HG03097 (cell line): ENCODE measurements at regions not wholly inside any gene's neighbourhood (a gene's known extent, or its start where the extent isn't known, plus 50 kb on each side); places are given as distances from the start of the nearest gene placed in this dataset.

ENCODE experiments used
- ATAC-seq: cut with Tn5 transposase; IDR thresholded peaks from one replicate; pipeline ENCODE4 v1.9.1; 2021; ENCODE audit not compliant: unreplicated experiment, low FRiP score

DNA sequence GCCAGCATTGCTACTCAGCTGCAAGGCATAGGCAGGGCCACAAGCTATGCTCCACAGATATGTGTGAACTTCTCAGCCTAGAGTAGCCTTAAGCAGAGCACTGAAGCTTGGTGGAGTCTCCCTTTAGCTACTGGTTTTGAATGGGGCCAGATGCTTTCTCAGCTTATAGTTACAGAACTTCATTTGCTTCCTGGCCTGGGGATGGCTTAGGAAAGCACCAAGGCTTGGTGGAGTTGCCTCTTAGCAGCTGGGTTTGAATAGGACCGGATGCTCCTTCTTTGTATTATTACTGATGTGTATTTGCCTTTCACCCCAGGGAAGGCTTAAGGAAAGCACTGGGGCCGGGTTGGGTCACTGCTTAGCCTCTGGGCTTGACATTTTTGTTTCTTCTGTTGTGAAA is 497.8 kb upstream of the SEMA6A start:
- ATAC-seq: no peak

GRCh38 chr5:117065800-117066199 is 491.2 kb upstream of the SEMA6A start:
- ATAC-seq: no peak

- no peak for ATAC-seq
These were observed 490.5 kb upstream of the SEMA6A start for GRCh38 chr5:117065161-117065560.

DNA sequence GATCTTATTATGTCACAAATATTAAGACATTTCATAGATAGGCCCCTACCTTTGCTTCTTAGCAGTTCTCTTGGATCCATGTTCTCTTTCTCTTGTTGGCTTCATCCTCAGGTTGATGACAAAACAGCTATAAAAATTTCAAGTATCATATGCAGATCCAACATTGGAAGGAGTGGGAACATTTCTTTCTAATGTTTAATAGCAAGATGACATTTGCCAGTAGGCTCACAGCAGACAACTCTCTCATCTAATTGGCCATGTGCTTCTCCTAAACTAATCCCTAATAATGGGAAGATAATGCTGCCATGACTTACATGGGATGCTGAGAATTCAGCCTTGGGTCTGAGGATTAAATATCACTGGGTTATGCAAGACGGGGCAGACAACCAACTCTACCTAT is 485.5 kb upstream of the SEMA6A start:
- no peak for ATAC-seq

DNA sequence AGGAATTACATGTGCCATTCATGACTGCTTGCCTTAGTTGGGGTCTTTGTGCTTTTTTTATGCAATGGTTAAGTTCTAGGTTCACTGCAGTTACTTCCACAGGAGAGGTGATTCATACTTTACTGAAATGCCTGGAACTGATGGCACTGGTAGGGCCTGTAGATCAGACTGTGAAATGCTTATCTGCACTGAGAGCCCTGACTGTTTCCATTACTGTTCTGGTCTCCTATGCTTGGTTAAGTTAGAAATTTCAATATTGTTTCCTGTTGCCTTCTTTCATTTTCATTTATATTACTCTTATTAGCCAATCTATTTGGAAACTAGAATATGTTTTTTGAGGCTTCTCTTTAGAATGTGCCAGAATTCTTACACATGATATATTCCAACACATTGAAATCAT is 484.1 kb upstream of the SEMA6A start:
- ATAC-seq: no peak

GRCh38 chr5:117055517-117055916 is 480.9 kb upstream of the SEMA6A start:
- ATAC-seq: no peak

GRCh38 chr5:117054911-117055310 is 480.3 kb upstream of the SEMA6A start:
- ATAC-seq: no peak

DNA sequence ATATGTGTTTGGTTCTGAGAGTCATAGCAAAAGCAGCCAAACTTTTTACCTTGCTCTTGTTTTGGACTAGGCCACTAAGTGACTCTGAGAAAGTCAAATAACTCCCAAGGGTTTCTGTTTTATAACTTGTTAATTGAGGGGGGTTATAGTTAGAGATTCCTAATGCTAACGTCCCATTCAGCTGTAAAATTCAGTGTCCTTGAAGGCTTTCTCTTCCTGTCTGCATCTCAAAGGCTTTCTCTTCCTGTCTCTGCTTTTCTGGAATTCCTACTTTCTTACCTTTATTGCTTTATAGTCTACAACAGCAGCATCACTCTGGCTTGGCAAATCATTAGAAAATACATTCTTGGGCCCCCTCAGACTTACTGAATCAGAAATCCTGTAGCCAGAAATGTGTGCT is 479.5 kb upstream of the SEMA6A start:
- ATAC-seq: no peak

DNA sequence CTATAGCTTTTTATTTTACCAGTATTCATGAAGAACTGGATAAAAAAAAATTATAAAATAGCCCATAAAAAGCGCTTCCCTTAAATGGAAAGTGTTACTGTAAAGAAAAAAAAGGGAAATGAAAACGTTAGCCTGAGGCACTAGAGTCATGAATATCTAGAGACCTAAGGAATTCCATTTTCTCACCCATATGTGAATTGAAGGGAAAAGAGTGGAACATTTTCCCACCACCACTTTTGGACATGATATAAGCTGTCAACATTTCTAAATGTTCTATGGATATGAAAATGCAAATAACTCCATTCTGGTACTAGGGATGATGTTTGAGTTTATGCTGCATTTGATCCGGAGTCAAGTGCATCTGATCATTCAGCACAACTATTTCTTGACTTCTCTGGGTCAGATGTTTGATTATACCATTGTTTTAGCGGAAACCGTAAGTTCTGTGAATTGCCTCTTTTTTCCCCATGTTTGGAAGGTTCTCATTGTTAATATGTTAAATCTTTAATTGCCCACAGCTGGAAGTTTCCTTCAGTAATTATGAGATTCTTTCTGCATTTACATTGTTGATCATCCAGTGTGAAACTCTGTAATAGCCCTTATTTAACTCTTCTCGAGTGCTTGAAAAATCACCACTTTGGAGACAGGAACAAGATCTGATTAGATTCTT is 467.4 kb upstream of the SEMA6A start:
- ATAC-seq: no peak

GRCh38 chr5:117039035-117039434 is 464.4 kb upstream of the SEMA6A start:
- no peak for ATAC-seq

DNA sequence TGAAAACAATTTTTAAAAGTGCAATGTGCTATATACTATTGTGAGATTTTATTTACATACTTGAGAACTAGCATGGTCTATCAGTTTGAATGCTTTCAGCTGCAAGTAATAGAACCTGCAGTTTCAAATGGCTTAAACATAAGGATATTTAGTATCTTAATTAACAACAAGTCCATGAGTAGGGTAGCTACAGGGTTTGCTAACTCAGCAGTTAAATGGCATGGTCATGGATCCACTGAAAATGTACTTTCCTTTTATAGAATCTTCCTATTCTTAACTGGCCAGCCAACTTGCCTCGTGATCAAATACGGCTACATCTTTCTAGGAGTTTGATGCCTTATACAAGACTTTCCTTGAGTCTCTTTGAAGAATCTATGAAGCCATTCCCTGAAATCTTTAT is 452.8 kb upstream of the SEMA6A start:
- no peak for ATAC-seq

GRCh38 chr5:117020999-117021398 is 446.4 kb upstream of the SEMA6A start:
- no peak for ATAC-seq

- no peak for ATAC-seq
These were observed 438.8 kb upstream of the SEMA6A start for GRCh38 chr5:117013280-117013877.

GRCh38 chr5:117010574-117010973 is 436.0 kb upstream of the SEMA6A start:
- no peak for ATAC-seq

- no peak for ATAC-seq
These were observed 423.4 kb upstream of the SEMA6A start for GRCh38 chr5:116998024-116998423.

DNA sequence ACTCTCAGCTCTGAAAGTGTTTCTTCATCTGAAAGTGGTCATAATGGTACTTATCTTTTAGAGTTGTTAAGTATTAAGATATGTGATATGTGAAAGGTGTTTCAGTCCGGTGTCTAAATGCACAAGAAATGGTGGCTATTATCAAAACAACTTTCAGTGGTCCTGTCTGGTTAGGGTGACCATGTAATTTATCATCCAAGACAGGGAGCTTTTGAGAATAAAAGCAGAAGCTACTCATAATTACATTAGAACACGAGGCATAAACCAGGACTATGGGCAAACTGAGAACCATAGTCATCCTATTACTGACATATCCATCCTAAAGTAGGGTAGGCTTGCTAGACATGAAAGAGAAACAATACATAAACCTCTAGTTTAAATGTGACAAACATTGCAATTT is 418.1 kb upstream of the SEMA6A start:
- ATAC-seq: no peak

DNA sequence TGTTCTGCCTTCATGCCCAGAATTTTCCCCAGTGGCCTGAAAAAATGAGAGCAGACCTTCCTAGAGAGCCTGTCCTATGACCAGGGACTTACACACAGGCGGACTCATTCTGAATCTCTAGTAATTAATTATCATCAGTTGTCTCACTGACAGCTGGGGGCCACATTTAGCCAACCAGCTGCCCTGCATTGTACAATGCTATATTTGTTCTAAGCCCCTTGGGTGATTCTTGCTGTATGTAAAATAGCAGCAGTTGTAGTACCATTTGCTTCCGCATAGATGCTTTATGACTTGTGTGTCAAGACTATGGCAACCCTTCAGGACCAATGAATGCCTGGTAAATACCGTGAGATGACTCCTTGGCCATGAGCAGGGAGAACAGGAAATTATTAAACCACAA is 415.4 kb upstream of the SEMA6A start:
- no peak for ATAC-seq

DNA sequence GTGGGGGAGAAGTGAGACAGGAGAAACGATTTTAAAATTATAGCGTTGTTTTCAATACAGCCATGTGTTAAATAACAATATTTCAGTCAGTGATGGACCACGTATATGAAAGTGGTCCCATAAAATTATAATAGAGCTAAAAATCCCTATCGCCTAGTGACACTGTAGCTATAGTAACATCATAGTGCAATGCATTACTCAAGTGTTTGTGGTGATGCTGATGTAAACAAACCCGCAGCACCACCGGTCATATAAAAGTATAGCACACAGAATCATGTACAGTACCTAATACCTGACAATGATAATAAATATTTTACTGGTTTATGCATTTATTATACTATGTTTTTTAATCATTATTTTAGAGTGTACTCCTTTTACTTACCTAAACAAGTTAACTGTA is 407.4 kb upstream of the SEMA6A start:
- ATAC-seq: no peak

DNA sequence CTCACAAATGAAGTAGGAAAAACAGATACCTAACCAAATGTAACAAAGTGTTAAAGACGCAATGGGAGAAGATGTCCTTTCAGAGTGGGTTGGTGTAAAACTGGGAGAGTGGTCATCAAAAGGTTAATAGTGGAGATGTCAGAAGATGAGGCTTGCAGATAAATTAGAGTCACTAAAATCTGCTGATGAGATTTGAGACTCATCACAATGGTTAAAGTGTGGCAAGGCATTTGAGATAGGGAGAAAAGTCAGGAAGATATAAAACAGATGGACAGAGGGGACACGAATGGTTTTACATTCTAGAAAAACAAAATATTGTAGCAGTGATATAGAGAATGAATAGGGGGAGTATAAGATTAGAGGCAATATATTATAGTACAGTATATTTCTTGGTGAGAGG is 406.0 kb upstream of the SEMA6A start:
- ATAC-seq: no peak

DNA sequence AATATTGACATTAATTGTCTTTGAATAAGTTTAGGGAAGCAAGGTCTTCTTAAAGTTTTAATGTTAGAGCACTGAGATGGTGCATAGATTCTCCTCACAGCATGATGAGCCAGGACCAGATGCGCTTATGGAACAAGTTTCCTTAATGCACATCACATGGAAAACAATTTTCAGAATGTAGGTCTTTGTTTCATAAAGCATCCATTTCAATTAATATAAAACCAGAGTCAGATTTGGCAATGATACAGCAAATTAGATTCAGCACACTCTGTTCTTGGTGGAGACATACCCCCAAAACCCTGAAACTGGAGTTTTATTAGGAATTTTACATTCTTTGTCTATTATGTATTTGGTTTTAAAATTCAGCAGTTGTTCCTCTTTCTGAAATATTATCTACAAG is 402.1 kb upstream of the SEMA6A start:
- no peak for ATAC-seq

DNA sequence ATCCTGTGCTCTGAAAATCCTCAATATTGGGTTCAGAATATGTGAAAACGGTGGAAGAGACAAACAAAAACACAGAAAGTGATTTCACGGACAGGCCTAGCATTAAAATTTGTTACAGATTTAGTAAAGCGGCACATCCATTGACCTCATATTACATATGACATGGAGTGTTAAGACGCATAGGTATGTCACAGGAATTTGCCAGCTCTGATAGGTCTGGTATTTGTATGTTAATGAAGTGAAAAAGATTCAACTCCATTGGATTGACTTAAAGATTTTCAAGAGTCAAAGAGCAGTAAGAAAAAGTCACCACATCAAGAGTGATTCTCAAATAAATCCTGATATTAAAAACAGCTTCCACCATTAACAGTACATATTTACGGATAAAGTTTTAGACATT is 396.5 kb upstream of the SEMA6A start:
- no peak for ATAC-seq

DNA sequence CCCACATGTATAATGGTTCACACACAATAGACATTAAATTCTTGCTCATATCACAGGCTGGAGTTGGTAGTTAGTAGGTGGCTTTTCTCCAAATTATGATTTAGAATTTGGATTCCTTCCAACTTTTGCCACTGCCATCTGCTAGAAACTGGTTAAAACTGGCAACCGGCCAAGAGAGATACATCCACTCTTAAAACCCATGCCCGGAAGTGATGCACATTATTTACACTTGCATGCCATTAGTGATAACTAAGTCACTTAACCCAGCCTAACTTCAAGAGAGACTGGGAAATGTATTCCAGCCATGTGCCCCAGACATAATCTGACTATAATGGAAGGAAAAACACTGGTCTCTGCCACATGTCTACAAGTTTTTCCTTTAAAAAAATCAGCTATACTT is 395.7 kb upstream of the SEMA6A start:
- no peak for ATAC-seq

GRCh38 chr5:116964438-116964837 is 389.8 kb upstream of the SEMA6A start:
- ATAC-seq: no peak
